Sigmoid colon (tissue), 4 donors: ENCODE measurements at regions not wholly inside any gene's neighbourhood (a gene's known extent, or its start where the extent isn't known, plus 50 kb on each side); places are given as distances from the start of the nearest gene placed in this dataset.

ENCODE experiments used
- CTCF ChIP-seq, 4 experiments: fragments of 450-650 bp in 3 of 4; fragments of 200-600 bp in 1 of 4; IDR thresholded peaks; one replicate each; pipeline ENCODE4 v1.5.1; 2016 to 2019; ENCODE audit warnings: antibody characterized with exemption in 4 of 4, mild to moderate bottlenecking in 3 of 4, moderate library complexity in 2 of 4
- POLR2A ChIP-seq, 2 donors: fragments of 450-650 bp; IDR thresholded peaks; one replicate each; pipeline ENCODE4 v1.6.1; 2016; ENCODE audit warnings: antibody characterized with exemption in 2 of 2, mild to moderate bottlenecking in 2 of 2, moderate library complexity in 2 of 2
- POLR2AphosphoS5 ChIP-seq, 4 donors: sonication (generic); formaldehyde crosslinking; IDR thresholded peaks; one replicate each; pipeline ENCODE4 v1.6.1; 2017; ENCODE audit warnings: antibody characterized with exemption in 4 of 4

- TF ChIP-seq CTCF (IDR thresholded peaks at IDR 0.05) (no peak), POLR2A (IDR thresholded peaks at IDR 0.05) (no peak), POLR2AphosphoS5 (IDR thresholded peaks at IDR 0.05) (no peak)
These were observed 107.0 kb upstream of the RBM19 start for GRCh38 chr12:114073076-114073475.
